GM19238 (cell line): ENCODE measurements at regions not wholly inside any gene's neighbourhood (a gene's known extent, or its start where the extent isn't known, plus 50 kb on each side); places are given as distances from the start of the nearest gene placed in this dataset.
"Not testable (repeated sequence)": the region's sequence is repeated elsewhere in the genome, so short reads cannot be mapped to it uniquely, and the experiment has no call there.

Experiments
- DNase-seq: peaks from one replicate; pipeline ENCODE4 v3.0.0; 2011; ENCODE audit warnings: low spot score; ENCODE audit not compliant: insufficient read length

GRCh38 chr14:83632375-83632774 is 1897.6 kb upstream of the FLRT2 start:
- DNase-seq: no peak

GRCh38 chr14:83638748-83639504 is 1891.0 kb upstream of the FLRT2 start:
- DNase-seq: no peak

DNA sequence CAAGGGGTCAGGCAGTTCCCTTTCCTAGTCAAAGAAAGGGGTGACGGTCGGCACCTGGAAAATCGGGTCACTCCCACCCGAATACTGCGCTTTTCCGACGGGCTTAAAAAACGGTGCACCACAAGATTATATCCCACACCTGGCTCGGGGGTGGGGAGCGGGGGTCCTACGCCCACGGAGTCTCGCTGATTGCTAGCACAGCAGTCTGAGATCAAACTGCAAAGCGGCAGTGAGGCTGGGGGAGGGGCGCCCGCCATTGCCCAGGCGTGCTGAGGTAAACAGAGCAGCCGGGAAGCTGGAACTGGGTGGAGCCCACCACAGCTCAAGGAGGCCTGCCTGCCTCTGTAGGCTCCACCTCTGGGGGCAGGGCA is 1890.5 kb upstream of the FLRT2 start:
- DNase-seq: not testable (repeated sequence)

GRCh38 chr14:83646228-83646627 is 1883.7 kb upstream of the FLRT2 start:
- no peak for DNase-seq

GRCh38 chr14:83660597-83660996 is 1869.3 kb upstream of the FLRT2 start:
- no peak for DNase-seq

- no peak for DNase-seq
Observed at GRCh38 chr14:83664389-83664788, 1865.6 kb upstream of the FLRT2 start.

DNA sequence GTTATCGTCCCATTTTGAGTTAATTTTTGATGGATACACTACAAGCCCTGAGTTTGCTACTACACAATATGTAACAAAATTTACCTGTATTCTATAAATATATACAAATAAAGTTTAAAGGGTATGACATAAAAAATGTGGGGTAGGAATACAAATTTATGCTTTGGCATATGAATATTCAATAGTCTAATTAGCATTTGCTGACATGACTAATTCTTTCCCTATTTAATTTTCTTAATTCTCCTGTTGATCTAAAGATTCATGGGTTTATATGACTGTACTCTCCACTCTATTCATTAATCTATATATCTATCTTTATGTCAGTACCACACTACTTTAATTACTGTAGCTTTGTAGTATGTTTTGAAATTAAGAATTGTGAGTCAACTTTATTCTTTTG is 1840.7 kb upstream of the FLRT2 start:
- DNase-seq: no peak

GRCh38 chr14:83697099-83697498 is 1832.8 kb upstream of the FLRT2 start:
- no peak for DNase-seq

DNA sequence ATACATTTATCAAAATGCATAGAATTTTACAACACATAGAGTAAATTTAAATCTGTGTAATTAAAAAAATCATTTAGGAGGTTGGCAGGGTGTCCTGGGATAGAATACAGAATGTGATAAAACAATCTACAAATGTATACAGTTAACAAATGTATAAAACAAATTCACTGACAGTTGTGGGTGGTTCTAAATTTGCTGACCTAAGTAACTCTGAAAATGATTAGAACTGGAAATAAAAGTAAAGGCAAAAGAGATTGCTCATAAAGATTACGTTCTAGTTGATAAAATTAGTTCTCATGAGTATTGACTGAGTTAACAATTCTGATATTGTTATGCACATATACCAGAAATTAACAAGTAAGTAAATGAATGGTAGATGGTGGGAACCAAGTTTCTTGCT is 1827.3 kb upstream of the FLRT2 start:
- DNase-seq: no peak

GRCh38 chr14:83706231-83706954 is 1823.6 kb upstream of the FLRT2 start:
- no peak for DNase-seq

DNA sequence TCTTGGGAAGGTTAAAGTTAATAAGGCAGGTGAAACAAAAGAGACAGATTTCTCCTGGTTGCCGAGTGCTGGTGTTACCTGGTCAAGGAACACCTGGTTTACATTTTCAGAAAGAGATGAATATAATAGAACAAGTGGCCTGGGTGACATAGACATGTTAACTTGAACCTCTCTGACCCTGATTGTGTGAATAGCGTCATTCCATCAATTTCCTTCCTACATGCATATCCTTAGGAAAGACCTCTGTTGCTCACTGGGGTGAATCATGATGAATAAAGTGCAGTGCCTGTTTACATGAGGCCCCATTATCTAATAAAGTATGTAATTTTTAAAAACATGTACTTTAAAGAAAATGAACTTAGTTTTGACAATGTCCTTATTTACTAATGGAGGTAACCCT is 1822.9 kb upstream of the FLRT2 start:
- DNase-seq: no peak

DNA sequence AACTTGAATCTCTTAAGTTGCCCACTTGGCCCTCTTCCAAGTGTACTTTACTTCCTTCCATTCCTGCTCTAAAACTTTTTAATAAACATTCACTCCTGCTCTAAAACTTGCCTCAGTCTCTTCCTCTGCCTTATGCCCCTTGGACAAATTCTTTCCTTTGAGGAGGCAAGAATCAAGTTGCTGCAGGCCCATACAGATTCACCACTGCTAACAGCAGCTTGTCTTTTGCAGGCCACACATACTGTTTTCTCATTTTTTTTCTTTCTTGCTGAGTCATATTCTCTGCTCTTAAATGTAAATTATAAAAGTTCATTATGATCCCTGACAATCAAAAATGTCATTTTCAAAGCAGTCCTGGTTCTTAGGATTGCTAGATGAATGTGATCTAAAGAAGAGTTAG is 1820.8 kb upstream of the FLRT2 start:
- no peak for DNase-seq

- DNase-seq: no peak
Observed at GRCh38 chr14:83711046-83711445, 1818.9 kb upstream of the FLRT2 start.

DNA sequence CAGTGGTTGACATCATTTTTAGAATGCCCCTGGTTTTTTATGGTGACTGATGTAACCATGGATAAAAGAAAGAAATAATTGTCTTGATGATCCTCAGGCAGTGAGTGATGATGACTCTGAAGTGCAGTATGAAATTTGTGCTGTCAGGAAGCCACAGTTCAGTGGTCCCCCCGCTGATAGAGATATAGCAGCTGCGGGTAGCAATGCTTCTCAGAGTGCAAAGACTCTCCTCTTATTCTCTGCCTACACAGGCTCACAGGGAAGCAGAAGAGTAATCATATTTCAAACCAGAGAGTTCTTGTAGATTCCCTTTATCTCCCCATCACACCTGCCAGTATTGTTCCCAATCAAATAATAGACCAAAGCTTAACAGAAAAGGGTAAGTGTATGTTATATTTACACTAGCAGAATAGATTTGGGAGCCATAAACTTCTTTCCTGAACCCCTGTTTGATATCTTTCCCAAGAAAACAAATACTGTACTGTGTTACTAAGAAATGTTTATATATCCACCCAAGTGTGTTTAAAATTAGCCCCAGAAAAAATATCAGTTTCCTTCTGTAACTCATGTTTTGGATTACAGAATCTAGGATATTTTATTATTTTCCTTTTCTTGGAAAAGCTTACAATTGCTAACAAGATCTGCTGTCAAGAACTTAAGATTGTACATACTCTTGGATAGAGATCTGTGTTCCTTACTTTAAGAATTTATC is 1817.4 kb upstream of the FLRT2 start:
- no peak for DNase-seq

DNA sequence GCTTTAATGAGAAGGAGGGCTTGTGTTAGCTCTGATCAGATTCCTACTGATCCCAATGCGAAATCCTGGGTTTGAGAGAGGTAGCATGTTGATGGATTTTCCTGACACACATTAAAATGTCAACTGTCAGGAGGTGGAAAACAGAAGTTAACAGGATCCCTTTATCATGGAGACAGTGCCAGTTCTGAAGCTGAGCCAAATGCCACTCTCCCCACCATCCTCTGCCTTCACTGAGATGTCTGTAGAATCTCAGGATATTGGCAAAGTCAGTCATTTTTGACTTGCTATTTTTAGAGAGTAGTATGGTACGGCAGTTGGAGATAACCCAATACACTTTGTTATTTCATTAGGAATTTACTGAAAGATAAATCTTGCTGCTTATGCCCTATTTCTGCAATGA is 1816.2 kb upstream of the FLRT2 start:
- no peak for DNase-seq

DNA sequence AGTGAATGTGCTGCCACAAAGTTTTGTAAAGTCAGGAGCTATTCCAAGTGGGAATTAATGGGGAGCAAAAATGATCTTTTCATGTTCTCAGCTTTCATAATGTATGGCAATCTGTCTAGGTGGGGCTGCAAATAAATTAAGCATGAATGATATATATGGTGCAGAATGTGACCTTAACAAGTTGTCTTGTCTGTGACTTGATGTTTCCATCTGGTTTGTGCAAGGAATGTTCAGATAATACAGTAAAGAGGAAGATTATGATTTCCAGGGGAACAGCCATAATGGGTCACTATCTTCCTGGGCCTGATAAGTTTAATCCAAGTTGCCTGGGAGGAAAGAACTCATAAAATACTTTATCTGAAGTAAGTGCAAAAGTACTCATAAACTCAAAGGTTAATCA is 1815.8 kb upstream of the FLRT2 start:
- DNase-seq: no peak

- DNase-seq: not testable (repeated sequence)
Observed at GRCh38 chr14:83719435-83719834, 1810.5 kb upstream of the FLRT2 start.

GRCh38 chr14:83733670-83734069 is 1796.3 kb upstream of the FLRT2 start:
- DNase-seq: no peak

- no peak for DNase-seq
Observed at GRCh38 chr14:83734431-83734830, 1795.5 kb upstream of the FLRT2 start.

- DNase-seq: no peak
Observed at GRCh38 chr14:83741269-83741668, 1788.7 kb upstream of the FLRT2 start.

DNA sequence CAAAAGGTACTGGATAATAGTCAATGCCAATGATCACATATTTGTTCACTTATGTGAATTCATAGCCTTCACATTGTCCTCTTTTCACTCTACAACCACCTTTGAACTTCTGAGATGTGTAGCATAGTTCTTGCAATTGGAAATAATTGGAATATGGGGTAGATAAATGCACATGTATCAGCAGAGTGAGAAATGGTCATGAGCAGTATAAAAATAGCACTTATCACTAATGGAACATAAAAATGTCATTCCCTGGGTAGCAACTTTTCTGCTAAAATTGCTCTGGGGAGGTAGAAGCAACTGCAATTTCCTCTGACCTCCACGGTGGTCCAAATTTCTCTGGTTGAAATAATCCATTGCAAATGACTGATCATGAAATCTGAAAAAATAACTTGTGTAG is 1785.7 kb upstream of the FLRT2 start:
- DNase-seq: no peak

- no peak for DNase-seq
Observed at GRCh38 chr14:83744891-83745290, 1785.1 kb upstream of the FLRT2 start.
